SU-DHL-6 (cell line): ENCODE measurements at regions not wholly inside any gene's neighbourhood (a gene's known extent, or its start where the extent isn't known, plus 50 kb on each side); places are given as distances from the start of the nearest gene placed in this dataset.

ENCODE experiments used
- H2AFZ ChIP-seq: fragments of 200-600 bp; sonication (generic); 2 replicates; pipeline ENCODE4 v1.6.1; 2014; ENCODE audit warnings: low read depth, mild to moderate bottlenecking, moderate library complexity, mixed read lengths, antibody characterized with exemption, low read length; ENCODE audit not compliant: severe bottlenecking
- H3F3A ChIP-seq: fragments of 200-600 bp; shearing (Covaris generic); 2 replicates; pipeline ENCODE4 v1.6.0; 2016; ENCODE audit warnings: antibody characterized with exemption, mild to moderate bottlenecking; ENCODE audit not compliant: insufficient read depth
- H3K27ac ChIP-seq: fragments of 200-600 bp; sonication (generic); 2 replicates; pipeline ENCODE4 v1.5.1; 2016; ENCODE audit warnings: low read depth, mild to moderate bottlenecking, low read length, moderate library complexity, mixed read lengths
- H3K27me3 ChIP-seq: fragments of 200-600 bp; sonication (generic), shearing (Covaris generic); 2 replicates; pipeline ENCODE4 v1.6.0; 2014; ENCODE audit warnings: mild to moderate bottlenecking, low read length
- H3K36me3 ChIP-seq: fragments of 200-600 bp; sonication (generic); 2 replicates; pipeline ENCODE4 v1.6.1; 2014; ENCODE audit warnings: mild to moderate bottlenecking, low read length, mixed read lengths
- H3K4me2 ChIP-seq: fragments of 300-600, 200-600 bp; shearing (Covaris generic), sonication (generic); 2 replicates; pipeline ENCODE4 v1.6.0; 2014; ENCODE audit warnings: low read length, low read depth, mild to moderate bottlenecking; ENCODE audit not compliant: poor library complexity, severe bottlenecking
- H3K4me3 ChIP-seq: fragments of 200-600 bp; sonication (generic); 2 replicates; pipeline ENCODE4 v1.5.1; 2014; ENCODE audit warnings: antibody characterized with exemption, low read length, mild to moderate bottlenecking, mixed read lengths; ENCODE audit not compliant: insufficient read depth, poor library complexity, severe bottlenecking
- H3K79me2 ChIP-seq: fragments of 200-600 bp; sonication (generic); 2 replicates; pipeline ENCODE4 v1.6.1; 2014; ENCODE audit warnings: mild to moderate bottlenecking, low read length, moderate library complexity; ENCODE audit not compliant: insufficient read depth
- H3K9ac ChIP-seq: fragments of 200-600 bp; sonication (generic); 2 replicates; pipeline ENCODE4 v1.7.0; 2014; ENCODE audit warnings: mild to moderate bottlenecking, low read length
- H3K9me2 ChIP-seq: fragments of 200-600 bp; sonication (generic); replicated peaks from 2 replicates; pipeline ENCODE4 v1.6.1; 2014; ENCODE audit warnings: low read length; ENCODE audit not compliant: insufficient read depth
- H3K9me3 ChIP-seq: fragments of 200-600 bp; sonication (generic); 2 replicates; pipeline ENCODE4 v1.6.1; 2014; ENCODE audit warnings: low read length, mixed read lengths; ENCODE audit not compliant: insufficient read depth
- H4K20me1 ChIP-seq: fragments of 200-600 bp; sonication (generic); 2 replicates; pipeline ENCODE4 v1.6.1; 2014; ENCODE audit warnings: low read depth, mild to moderate bottlenecking, antibody characterized with exemption, low read length, moderate library complexity, mixed read lengths
- EZH2phosphoT487 ChIP-seq: fragments of 200-600 bp; sonication (generic), shearing (Covaris generic); conservative IDR thresholded peaks from 2 replicates; pipeline ENCODE4 v1.6.1; 2018; ENCODE audit warnings: mild to moderate bottlenecking, antibody characterized with exemption, low read length, moderate library complexity, mixed read lengths
- TF ChIP-seq, protein P1 (sequence below): fragments of 200-600 bp; sonication (generic); IDR thresholded peaks from one replicate; pipeline ENCODE4 v1.5.1; 2017; ENCODE audit warnings: antibody characterized with exemption, mild to moderate bottlenecking, low read length, moderate library complexity; ENCODE audit not compliant: insufficient read depth, poor library complexity, severe bottlenecking

DNA sequence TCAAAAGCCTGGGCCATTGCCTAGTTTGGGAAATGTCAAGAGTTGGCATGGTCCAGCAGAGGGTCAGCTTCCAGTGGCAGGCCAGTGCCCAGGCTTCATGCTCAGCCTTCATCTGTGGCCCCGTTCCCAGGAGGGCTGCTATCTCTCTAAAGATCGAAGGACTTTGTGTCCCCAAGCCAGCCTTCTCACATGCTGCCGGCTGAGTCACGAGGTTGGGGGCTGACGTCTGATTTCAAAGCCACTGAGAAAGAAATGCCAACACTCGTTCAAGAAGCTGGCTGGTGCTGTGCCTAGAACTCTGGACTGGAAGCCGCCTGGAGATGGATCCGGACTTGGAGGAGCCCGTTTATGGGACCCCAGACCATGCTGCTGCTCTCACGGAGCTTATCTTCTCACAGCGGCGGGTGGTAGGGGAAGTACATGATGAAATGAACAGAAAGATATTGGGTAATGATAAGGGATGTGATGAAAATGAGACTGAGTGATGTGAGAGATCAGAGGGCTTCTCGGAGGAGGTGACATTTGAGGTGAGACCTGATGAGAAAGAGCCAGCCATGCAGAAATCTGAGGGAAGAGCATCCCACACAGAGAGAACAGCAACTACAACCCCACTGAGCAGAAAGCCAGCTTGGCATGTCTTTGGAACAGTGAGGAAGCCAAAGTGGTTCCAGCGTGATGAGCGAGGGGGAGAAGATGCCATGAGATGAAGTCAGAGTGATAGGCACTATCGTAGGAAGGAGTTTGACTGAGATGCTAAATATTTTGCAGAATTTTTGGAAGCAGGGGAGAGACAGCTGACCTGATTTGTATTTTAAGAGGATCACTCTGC lies 54.9 kb upstream of the BOD1 start:
- H2AFZ ChIP-seq = no peak overlapping the region
- no peaks in the 10 kb centered on the region for H3K27me3 ChIP-seq
- H3K79me2 ChIP-seq = no peaks in the 10 kb centered on the region
- no peaks in the 10 kb centered on the region; the same call in 1 of the 2 replicates for H3K9me3 ChIP-seq
- no peaks in the 10 kb centered on the region for H3F3A ChIP-seq
- no peaks in the 10 kb centered on the region for H3K9me2 ChIP-seq
- H3K9ac ChIP-seq = no peak overlapping the region
- TF ChIP-seq EZH2phosphoT487 = no peak
- TF ChIP-seq, protein P1, sequence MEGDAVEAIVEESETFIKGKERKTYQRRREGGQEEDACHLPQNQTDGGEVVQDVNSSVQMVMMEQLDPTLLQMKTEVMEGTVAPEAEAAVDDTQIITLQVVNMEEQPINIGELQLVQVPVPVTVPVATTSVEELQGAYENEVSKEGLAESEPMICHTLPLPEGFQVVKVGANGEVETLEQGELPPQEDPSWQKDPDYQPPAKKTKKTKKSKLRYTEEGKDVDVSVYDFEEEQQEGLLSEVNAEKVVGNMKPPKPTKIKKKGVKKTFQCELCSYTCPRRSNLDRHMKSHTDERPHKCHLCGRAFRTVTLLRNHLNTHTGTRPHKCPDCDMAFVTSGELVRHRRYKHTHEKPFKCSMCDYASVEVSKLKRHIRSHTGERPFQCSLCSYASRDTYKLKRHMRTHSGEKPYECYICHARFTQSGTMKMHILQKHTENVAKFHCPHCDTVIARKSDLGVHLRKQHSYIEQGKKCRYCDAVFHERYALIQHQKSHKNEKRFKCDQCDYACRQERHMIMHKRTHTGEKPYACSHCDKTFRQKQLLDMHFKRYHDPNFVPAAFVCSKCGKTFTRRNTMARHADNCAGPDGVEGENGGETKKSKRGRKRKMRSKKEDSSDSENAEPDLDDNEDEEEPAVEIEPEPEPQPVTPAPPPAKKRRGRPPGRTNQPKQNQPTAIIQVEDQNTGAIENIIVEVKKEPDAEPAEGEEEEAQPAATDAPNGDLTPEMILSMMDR = no peak
- H3K4me3 ChIP-seq = no peak overlapping the region
- no peaks in the 10 kb centered on the region for H3K36me3 ChIP-seq
- no peak overlapping the region for H3K4me2 ChIP-seq
- H3K27ac ChIP-seq = no peak overlapping the region
- no peaks in the 10 kb centered on the region for H4K20me1 ChIP-seq

- H3K36me3 ChIP-seq = no peaks in the 10 kb centered on the region
- no peak overlapping the region for H3K27ac ChIP-seq
- no peak overlapping the region for H3K9ac ChIP-seq
- TF ChIP-seq, protein P1 = no peak
- no peak for TF ChIP-seq EZH2phosphoT487
- H3K9me2 ChIP-seq = no peaks in the 10 kb centered on the region
- H3K79me2 ChIP-seq = no peaks in the 10 kb centered on the region
- H3K27me3 ChIP-seq = no peaks in the 10 kb centered on the region
- H2AFZ ChIP-seq = no peak overlapping the region
- H4K20me1 ChIP-seq = no peaks in the 10 kb centered on the region
- no peak overlapping the region for H3K4me2 ChIP-seq
- no peak overlapping the region for H3K4me3 ChIP-seq
- H3F3A ChIP-seq = no peaks in the 10 kb centered on the region
- H3K9me3 ChIP-seq = no peaks in the 10 kb centered on the region; the same call in 1 of the 2 replicates
These were observed 55.7 kb upstream of the BOD1 start for GRCh38 chr5:173672166-173672565.

GRCh38 chr5:173672891-173673290 lies 56.4 kb upstream of the BOD1 start:
- Histone ChIP-seq H3K79me2 (no peaks in the 10 kb centered on the region), H2AFZ (no peak overlapping the region), H4K20me1 (no peaks in the 10 kb centered on the region), H3K27ac (no peak overlapping the region), H3K4me2 (no peak overlapping the region), H3F3A (no peaks in the 10 kb centered on the region), H3K4me3 (no peak overlapping the region), H3K36me3 (no peaks in the 10 kb centered on the region), H3K9me2 (no peaks in the 10 kb centered on the region), H3K9me3 (no peaks in the 10 kb centered on the region; the same call in 1 of the 2 replicates), H3K9ac (no peak overlapping the region), H3K27me3 (no peaks in the 10 kb centered on the region)
- TF ChIP-seq, protein P1 = no peak
- no peak for TF ChIP-seq EZH2phosphoT487
